Activated T-cell treated with anti-CD3 and anti-CD28 coated beads, Interleukin-2, amount 50 U/mL, for 24 hours (primary cell): ENCODE measurements at regions not wholly inside any gene's neighbourhood (a gene's known extent, or its start where the extent isn't known, plus 50 kb on each side); places are given as distances from the start of the nearest gene placed in this dataset.

Experiments used
- DNase-seq: peaks from one replicate; pipeline ENCODE4 v3.0.0-alpha.2; 2020
- H3K27ac Mint-ChIP-seq: 2 replicates; pipeline ENCODE4 v1.8.0; 2020; ENCODE audit warnings: mild to moderate bottlenecking, mixed read lengths
- H3K27me3 Mint-ChIP-seq: 2 replicates; pipeline ENCODE4 v1.8.0; 2020; ENCODE audit warnings: mixed read lengths
- H3K36me3 Mint-ChIP-seq: 2 replicates; pipeline ENCODE4 v1.8.0; 2020; ENCODE audit warnings: low read depth, mixed read lengths
- H3K4me1 Mint-ChIP-seq: 2 replicates; pipeline ENCODE4 v1.8.0; 2020; ENCODE audit warnings: low read depth, mixed read lengths
- H3K4me3 Mint-ChIP-seq: 2 replicates; pipeline ENCODE4 v1.8.0; 2020; ENCODE audit warnings: mild to moderate bottlenecking, moderate library complexity, mixed read lengths
- H3K9me3 Mint-ChIP-seq: 2 replicates; pipeline ENCODE4 v1.8.0; 2020; ENCODE audit warnings: mixed read lengths

DNA sequence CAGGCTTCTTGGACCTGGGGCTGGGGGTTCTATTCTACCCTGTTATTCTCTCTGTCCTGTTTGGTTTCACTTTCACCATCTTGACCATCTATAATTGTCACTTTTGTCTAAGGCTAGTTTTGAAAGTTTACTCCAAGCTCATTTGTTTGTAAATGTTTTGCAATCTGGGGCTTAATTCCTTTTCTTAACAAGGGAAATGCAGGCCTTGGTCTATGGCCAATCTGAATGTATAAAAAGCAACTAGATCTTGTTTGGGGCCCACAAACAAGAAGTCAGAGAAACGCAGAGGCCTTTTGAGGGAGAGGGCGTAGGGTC, 86.3 kb upstream of the PREP start:
- H3K36me3 Mint-ChIP-seq = no peaks in the 10 kb centered on the region

DNA sequence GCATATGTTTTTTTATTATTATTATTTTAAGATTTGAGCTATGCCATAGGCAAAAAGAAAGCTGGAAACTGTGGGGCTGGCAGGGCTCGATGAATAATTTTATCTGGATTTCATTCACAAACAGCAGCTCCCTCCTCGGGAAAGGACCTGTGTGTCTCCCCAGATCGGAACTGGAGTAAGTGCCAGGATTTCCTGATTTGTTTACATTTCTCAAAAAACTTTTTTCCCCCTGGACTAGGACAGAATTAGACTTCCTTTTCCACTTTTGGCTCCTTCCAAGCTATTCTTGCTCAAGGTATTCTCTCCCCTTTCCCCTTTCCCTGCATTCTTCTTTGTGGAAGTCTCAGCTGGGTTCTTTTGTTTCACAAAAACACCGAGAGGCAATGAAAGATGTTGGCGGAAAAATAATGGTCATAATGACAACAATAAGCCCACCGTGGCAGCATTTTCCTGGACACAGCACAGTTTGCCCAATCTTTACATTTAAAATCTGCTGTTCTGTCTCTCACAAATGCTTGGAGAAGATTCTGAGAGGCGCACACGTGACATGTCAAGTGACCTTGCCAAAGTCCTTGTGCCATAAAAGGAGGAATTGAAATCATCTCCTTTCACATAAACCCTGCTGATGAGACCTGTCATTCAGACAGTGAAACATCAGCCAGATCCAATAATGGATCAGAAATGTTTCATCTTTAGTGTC, 85.8 kb upstream of the PREP start:
- Mint-ChIP-seq H3K9me3 (no peaks in the 10 kb centered on the region), H3K27ac (no peak overlapping the region), H3K4me1 (peaks cover 35% of the 10 kb centered on the region), H3K27me3 (peaks cover 9% of the 10 kb centered on the region), H3K36me3 (no peaks in the 10 kb centered on the region), H3K4me3 (no peak overlapping the region)
- no peak for DNase-seq

More for the DNA sequence above, 86.3 kb upstream of the PREP start:
- no peaks in the 10 kb centered on the region for H3K9me3 Mint-ChIP-seq
- H3K27me3 Mint-ChIP-seq = peaks cover 5% of the 10 kb centered on the region
- H3K4me1 Mint-ChIP-seq = peaks cover 32% of the 10 kb centered on the region
- no peak for DNase-seq
- H3K4me3 Mint-ChIP-seq = no peak overlapping the region
- H3K27ac Mint-ChIP-seq = no peak overlapping the region

DNA sequence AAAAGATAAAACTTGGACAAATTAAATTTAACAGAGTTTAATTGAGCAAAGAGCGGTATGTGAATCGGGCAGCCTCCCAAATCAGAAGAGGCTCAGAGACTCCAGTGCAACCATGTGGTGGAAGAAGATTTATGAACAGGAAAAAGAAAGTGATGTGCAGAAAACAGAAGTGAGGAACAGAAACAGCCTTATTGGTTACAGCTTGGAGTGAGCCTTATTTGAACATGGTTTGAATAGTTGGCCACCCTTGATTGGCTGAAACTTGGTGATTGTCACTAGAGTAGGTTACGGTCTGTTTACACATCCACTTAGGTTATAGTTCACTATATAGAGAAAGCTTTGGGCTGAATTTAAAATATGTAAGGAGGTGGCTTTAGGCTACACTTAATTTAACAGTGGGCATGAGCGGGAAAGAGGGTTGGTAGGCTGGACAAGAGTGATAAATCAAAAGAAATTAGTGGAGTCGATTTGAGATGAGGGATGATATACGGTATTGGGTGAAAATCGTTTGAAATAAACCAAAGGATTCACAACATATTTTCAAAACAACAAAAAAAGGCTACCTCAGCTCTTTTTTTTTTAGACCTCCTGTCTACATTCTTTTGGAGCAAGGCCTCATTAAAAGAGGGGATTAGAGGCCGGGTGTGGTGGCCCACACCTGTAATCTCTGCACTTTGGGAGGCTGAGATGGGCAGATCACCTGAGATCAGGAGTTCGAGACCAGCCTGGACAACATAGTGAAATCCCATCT, 84.3 kb upstream of the PREP start:
- Mint-ChIP-seq H3K36me3 (no peaks in the 10 kb centered on the region), H3K4me1 (peaks cover 32% of the 10 kb centered on the region), H3K4me3 (no peak overlapping the region), H3K27me3 (peaks cover 13% of the 10 kb centered on the region), H3K9me3 (no peaks in the 10 kb centered on the region), H3K27ac (no peak overlapping the region)
- DNase-seq = no peak

DNA sequence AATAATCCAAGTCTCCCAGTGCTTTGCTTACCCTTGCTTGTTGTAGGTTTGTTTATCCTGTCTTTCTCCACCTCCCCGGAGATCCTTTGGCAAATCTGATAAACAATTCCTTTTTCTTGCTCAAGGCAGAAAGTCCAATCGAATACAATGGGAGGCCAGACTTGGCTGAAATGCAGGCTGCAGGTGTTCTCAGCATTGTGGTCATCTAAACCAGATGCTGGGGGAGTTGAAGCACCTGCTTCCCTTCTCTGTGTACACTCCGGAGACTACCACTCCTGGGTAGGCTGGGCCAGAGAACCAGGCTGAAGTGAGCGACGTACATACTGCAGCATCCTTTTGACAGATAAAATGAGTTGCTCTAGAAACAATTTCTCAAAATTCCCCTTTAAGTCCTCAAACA, 82.6 kb upstream of the PREP start:
- DNase-seq = no peak
- Mint-ChIP-seq H3K27me3 (peaks cover 17% of the 10 kb centered on the region), H3K4me3 (no peak overlapping the region), H3K27ac (no peak overlapping the region), H3K36me3 (no peaks in the 10 kb centered on the region), H3K4me1 (peaks cover 34% of the 10 kb centered on the region), H3K9me3 (no peaks in the 10 kb centered on the region)

DNA sequence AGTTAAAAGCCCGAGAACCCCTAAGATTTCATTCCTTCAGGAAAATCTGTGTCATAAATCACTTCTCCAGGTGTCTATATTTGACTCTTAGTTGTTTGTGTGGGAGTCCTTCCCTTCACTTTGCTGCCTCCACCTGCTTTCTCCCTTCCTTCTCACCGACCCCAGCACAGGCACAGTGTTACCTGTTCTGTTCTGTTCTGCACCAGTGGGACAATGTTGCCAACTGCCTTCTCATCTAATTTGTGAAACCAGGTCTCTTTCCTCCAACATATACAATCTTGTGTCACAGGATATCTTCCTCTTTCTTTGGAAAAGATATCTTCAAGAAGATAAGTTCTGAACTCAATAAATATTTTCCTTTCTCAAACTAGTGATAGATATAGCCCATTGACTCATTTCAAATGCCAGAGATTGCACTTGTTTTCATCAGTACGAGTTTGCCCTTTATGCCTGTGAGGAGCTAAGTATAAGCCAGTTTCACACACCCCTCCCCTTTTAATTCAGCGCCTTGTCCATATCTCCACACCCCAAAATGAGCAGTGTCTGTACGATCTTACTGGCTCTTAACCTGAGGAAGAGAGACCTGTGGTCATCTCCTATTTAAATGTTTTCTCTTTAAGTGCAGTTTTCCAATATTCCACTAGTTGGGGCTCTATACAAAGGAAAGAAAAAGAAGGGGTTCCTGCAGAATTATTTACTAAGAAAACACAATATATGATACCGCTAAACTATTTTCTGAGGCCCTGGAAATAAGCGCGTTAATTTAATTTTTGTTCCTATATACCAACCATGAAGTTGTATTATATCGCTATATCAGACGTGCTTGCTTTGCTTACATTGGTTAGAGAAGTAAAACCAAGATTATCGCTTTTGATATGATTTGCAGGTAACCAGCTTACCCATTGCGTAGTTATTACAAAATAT, 81.6 kb upstream of the PREP start:
- H3K36me3 Mint-ChIP-seq = no peaks in the 10 kb centered on the region
- H3K4me1 Mint-ChIP-seq = peaks cover 34% of the 10 kb centered on the region
- peaks cover 17% of the 10 kb centered on the region for H3K27me3 Mint-ChIP-seq
- DNase-seq = no peak
- no peak overlapping the region for H3K4me3 Mint-ChIP-seq
- H3K9me3 Mint-ChIP-seq = no peaks in the 10 kb centered on the region
- peak overlapping the region; percentile 35 for H3K27ac Mint-ChIP-seq

DNA sequence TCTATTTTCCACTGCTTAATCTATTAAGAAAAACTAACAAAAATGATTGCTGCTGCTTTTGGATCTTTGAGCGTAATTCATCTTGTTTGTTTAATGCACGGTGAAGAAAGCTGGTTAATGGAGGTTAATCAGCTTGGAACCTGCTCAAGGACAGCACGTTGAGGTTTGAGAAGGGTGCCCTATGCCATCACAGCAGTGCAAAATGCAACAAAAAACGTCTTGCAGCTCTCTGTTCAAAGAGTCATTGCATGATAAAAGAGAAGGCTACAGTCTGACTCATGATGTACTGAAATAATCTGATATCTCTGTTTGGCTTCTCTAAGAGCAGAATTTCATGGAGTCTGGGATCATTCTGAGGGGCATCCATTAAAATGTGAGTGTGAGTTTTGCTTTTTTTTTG, 80.6 kb upstream of the PREP start:
- DNase-seq = no peak
- Mint-ChIP-seq H3K9me3 (no peaks in the 10 kb centered on the region), H3K4me1 (peaks cover 31% of the 10 kb centered on the region), H3K27me3 (peaks cover 20% of the 10 kb centered on the region), H3K36me3 (no peaks in the 10 kb centered on the region), H3K4me3 (no peak overlapping the region), H3K27ac (peak overlapping the region; percentile 5)

DNA sequence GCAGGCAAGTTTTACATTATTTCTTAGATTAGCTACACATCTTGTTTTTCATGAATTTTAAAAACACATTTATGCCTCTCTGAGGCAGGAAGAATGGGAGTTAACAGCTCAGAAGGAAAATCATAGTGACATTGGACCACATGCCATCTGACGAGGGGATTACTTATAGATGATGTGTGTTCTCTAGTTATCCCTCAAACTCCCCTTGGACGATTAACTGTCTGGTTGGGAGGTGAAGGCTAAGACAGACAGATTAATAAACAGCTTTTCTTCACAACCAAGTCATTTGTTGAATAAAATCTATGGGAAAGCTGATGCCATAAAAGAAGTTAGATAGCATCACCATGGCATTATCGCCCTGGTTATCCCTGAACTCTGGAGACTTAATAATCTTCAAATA, 80.0 kb upstream of the PREP start:
- Mint-ChIP-seq H3K4me3 (no peak overlapping the region), H3K27me3 (peaks cover 22% of the 10 kb centered on the region), H3K9me3 (no peaks in the 10 kb centered on the region), H3K4me1 (peaks cover 29% of the 10 kb centered on the region), H3K36me3 (no peaks in the 10 kb centered on the region), H3K27ac (no peak overlapping the region)
- DNase-seq = no peak

DNA sequence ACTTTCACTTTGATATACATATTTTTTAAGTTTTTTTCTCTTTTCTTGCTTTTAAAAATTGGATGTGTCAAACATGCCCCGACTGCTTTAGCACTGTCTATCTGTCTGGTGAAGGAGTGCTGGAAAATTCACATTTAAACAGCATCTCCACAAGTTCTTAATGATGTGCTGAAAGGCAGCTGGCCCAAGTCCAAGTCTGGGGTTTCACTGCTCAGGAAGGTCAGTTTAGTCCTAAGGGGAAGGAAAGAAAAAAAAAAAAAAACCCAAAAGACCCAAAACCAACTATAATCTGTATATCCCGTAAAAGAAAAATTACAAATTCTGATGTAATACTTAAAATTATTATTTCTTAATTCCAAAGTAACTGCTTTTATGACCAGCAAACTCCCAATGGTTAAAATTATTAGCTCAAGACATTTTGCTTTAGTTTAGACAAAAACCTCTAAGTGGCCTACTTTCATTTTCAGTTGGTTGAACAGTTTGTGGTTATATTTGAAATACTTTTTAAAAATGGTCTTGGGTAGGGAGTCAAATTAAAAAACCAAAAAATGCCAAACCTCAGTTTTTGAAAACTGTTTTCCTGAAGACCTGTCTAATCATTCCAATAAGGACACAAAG, 79.5 kb upstream of the PREP start:
- Mint-ChIP-seq H3K36me3 (no peaks in the 10 kb centered on the region), H3K27me3 (peaks cover 22% of the 10 kb centered on the region), H3K4me1 (peaks cover 26% of the 10 kb centered on the region), H3K27ac (no peak overlapping the region), H3K4me3 (no peak overlapping the region), H3K9me3 (no peaks in the 10 kb centered on the region)
- DNase-seq = no peak

DNA sequence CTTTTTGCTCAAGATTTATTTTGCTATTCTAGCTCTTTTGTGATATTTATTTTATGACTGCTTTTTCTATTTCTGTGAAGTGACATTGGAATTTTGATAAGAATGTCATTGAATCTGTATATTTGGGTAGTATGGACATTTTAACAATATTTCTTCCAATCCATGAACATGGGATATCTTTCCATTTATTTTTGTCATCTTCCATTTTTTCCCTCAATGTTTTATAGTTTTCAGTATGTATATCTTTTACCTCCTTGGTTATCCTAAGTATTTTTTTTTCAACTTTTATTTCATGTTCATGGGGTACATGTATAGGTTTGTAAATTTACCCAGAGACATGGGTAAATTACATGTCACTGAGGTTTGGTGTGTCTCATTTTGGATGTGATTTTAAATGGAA, 74.1 kb upstream of the PREP start:
- Mint-ChIP-seq H3K27ac (no peak overlapping the region), H3K9me3 (peaks cover 7% of the 10 kb centered on the region), H3K27me3 (peaks cover 13% of the 10 kb centered on the region), H3K4me3 (no peak overlapping the region), H3K36me3 (no peaks in the 10 kb centered on the region), H3K4me1 (no peaks in the 10 kb centered on the region)
- DNase-seq = no peak

DNA sequence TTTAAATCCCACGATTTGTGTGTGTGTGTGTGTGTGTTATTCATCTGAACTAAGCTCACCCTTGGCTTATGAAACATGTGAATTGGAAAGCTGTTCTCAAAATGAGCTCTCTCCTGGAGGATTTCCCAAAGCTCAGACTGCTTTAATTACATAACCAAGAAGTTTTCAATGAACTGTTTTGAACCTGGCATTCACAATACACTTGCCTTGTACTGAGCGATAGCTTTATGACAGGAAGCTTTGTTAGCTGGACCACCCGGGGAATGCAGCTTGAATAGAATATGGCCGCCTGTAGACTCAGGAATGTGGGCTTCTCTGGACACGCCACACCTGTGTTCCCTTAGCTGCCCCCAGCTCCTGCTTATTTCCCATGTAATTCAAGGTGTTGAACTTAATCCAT, 71.4 kb upstream of the PREP start:
- Mint-ChIP-seq H3K4me1 (no peaks in the 10 kb centered on the region), H3K9me3 (peaks cover 7% of the 10 kb centered on the region), H3K36me3 (no peaks in the 10 kb centered on the region), H3K27ac (no peak overlapping the region), H3K27me3 (peaks cover 13% of the 10 kb centered on the region), H3K4me3 (no peak overlapping the region)
- DNase-seq = no peak

DNA sequence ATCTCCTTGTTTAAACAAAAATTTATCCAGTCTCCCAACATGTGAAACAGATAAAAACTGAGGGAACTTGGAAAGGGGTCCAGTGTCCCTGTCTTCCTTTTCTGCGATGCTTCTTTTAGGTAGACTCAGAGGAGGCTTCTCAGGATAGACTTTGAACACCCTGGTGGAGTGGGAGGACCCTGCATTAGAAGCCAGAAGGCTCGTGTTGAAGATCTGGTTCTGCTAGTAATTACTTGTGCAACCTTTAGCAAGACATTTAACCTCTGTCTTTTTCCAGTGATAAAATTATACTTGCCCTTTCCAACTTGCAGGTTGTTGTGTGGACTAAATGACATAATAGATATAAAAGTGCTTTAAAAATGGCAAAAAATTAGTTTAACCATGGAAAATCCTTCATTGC, 67.1 kb upstream of the PREP start:
- no peak overlapping the region for H3K4me3 Mint-ChIP-seq
- DNase-seq = no peak
- H3K27ac Mint-ChIP-seq = no peak overlapping the region
- no peaks in the 10 kb centered on the region for H3K4me1 Mint-ChIP-seq
- peaks cover 28% of the 10 kb centered on the region for H3K27me3 Mint-ChIP-seq
- no peaks in the 10 kb centered on the region for H3K9me3 Mint-ChIP-seq
- no peaks in the 10 kb centered on the region for H3K36me3 Mint-ChIP-seq

DNA sequence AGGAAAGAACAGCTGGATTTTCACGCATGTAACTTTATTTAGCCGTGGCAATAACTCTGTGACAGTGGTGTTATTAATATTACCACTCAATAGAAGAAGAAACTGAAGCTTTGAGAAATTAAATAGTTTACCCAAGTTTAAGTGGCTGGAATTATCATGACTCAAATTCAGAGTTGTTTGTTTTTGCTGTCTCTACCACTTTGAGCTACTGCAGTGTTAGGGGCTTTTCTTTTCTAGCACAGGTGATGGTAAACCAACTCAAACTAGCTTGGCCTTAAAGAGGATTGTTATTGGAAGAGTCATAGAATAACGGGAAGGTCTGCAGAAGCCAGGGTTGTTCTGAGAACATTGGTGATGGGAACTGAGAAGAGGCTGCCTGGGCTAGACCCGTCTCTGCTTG, 66.0 kb upstream of the PREP start:
- Mint-ChIP-seq H3K4me1 (no peaks in the 10 kb centered on the region), H3K27me3 (peaks cover 36% of the 10 kb centered on the region), H3K4me3 (no peak overlapping the region), H3K36me3 (no peaks in the 10 kb centered on the region), H3K27ac (no peak overlapping the region), H3K9me3 (no peaks in the 10 kb centered on the region)
- DNase-seq = no peak

DNA sequence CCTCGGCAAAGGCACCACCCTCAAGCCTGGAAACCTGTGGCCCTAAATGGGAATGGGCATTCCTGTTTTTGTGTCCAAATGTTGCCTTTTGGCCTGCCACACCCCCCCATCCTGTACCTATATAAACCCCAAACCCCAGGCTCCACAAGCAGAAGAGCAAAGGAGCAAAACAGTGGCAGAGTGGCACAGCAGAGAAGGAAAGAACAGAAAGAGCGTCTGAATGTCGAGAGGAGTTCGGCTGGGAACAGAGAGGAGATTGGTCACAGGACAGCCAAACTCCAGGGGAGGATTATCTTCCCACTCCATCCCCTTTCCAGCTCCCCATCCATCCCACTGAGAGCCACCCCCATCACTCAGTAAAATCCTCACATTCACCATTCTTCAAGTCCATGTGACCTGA, 58.0 kb upstream of the PREP start:
- no peak for DNase-seq
- Mint-ChIP-seq H3K9me3 (no peaks in the 10 kb centered on the region), H3K4me3 (no peak overlapping the region), H3K27ac (no peak overlapping the region), H3K4me1 (peaks cover 27% of the 10 kb centered on the region), H3K27me3 (peaks cover 34% of the 10 kb centered on the region), H3K36me3 (no peaks in the 10 kb centered on the region)

DNA sequence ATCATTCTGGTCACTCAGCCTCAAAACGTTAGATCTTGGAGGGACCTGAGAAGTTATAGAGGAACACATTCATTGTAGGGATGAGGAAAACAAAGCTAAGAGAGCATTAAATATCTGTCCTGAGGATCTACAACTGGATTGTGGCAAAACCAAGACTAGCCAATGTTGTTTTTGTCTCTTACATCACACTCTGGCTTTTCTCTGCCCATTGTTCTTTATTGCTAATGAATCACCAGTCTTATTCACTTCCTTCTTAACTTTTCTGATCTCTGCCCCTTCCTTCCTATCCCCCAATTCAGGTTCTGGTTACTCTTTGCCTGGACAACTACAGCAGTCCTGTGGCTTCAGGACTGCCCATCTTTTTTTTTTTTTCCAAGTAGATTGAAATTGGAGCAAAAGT, 57.0 kb upstream of the PREP start:
- Mint-ChIP-seq H3K36me3 (no peaks in the 10 kb centered on the region), H3K9me3 (no peaks in the 10 kb centered on the region), H3K4me1 (peaks cover 28% of the 10 kb centered on the region), H3K27me3 (peaks cover 30% of the 10 kb centered on the region), H3K27ac (no peak overlapping the region), H3K4me3 (no peak overlapping the region)
- no peak for DNase-seq
